ENCODE measurements at regions not wholly inside any gene's neighbourhood (a gene's known extent, or its start where the extent isn't known, plus 50 kb on each side); places are given as distances from the start of the nearest gene placed in this dataset.
A peak's percentile ranks its signal among the peaks of the same experiment; 100 is the strongest.

- no peak overlapping the region for H3K4me3 ChIP-seq (ENCODE audit: low read length)
- TF ChIP-seq ZNF274 (IDR thresholded peaks at IDR 0.05; ENCODE audit: low read depth, low read length), result no peak
Measured at GRCh38 chr13:63691474-63691873, 2275.8 kb upstream of the PCDH20 start.

GRCh38 chr13:63690672-63691071, 2275.0 kb upstream of the PCDH20 start:
- no peak overlapping the region for H3K4me3 ChIP-seq (ENCODE audit: low read length)
- TF ChIP-seq ZNF274 (IDR thresholded peaks at IDR 0.05; ENCODE audit: low read depth, low read length), result no peak

- H3K4me3 ChIP-seq (ENCODE audit: low read length), result no peak overlapping the region
- no peak for TF ChIP-seq ZNF274 (IDR thresholded peaks at IDR 0.05; ENCODE audit: low read depth, low read length)
Measured at GRCh38 chr13:63684822-63685221, 2269.2 kb upstream of the PCDH20 start.

DNA sequence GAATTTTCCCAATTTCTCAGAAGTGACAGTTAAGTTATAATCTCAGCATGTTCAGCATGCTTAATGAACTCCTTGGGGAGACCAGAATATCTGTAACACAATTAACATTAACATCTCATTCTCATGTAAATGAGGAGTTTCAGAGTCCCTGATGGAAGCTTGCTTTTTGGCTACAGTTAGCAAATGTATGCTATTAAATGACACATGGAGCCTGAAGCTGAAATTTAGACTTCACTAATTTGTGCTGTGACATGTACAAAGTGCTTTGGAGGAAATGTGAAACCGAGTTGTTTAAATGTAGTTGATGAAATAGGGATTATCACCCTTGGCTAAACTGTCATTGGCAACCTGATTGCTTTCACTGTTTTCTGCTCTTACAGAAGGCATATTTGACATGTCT, 2265.1 kb upstream of the PCDH20 start:
- no peak overlapping the region for H3K4me3 ChIP-seq (ENCODE audit: low read length)
- TF ChIP-seq ZNF274 (IDR thresholded peaks at IDR 0.05; ENCODE audit: low read depth, low read length), result no peak

- no peak for TF ChIP-seq ZNF274 (IDR thresholded peaks at IDR 0.05; ENCODE audit: low read depth, low read length)
Measured at GRCh38 chr13:63671296-63671695, 2255.6 kb upstream of the PCDH20 start.

GRCh38 chr13:63651394-63651793, 2235.7 kb upstream of the PCDH20 start:
- no peak for TF ChIP-seq ZNF274 (IDR thresholded peaks at IDR 0.05; ENCODE audit: low read depth, low read length)
- no peak overlapping the region for H3K4me3 ChIP-seq (ENCODE audit: low read length)

More at GRCh38 chr13:63671296-63671695, 2255.6 kb upstream of the PCDH20 start:
- H3K4me3 ChIP-seq (ENCODE audit: low read length), result no peak overlapping the region

DNA sequence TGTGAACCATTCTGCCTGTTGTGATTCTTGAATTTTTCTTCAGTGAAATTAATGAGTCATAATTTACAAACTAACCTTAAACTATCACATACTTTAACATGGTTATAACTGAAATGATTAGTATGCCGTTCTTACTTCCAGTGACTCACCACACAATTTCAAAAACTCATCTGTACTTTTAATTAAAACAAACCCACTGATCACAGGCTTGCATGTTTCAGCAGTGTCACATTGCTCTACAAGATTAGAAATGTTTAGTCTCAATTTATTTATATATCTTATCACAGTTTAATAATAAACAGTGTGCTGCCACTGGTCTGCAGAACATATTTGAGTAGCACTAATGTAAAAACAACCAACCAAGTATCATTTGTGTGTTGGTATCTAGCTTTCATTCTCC, 2227.9 kb upstream of the PCDH20 start:
- no peak overlapping the region for H3K4me3 ChIP-seq (ENCODE audit: low read length)
- no peak for TF ChIP-seq ZNF274 (IDR thresholded peaks at IDR 0.05; ENCODE audit: low read depth, low read length)

DNA sequence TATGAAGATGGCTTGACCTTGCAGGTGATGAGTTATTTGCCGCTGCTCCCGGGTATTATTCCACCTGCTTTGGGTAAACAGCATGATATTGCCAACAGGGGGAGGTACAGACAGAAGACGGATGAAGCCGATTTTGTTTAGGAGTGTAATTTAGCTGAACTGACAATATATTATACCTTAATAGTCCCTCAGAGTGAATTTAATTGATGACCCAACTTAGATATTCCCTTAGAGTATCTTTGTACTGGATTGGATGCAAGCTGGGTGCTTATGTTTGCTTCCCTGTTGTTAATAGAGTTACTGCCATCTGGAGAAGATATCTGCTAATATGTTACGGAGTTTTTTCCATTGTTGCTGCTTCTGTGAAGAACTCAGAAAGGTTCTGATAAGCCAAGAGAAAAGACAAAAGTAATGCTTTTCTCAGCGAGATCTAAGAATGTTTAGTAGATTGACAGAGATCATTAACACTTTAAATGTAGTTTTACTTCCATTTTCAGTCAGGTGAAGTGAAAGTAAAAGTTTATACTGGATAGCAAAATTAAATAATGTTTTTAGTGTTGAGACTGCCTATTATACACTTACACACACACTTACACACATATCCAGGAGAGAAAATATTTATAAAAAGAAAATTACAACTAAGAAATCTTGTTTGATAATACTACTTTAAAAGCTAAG, 2220.8 kb upstream of the PCDH20 start:
- peak overlapping the region; percentile 59 for H3K4me3 ChIP-seq (ENCODE audit: low read length)
- TF ChIP-seq ZNF274 (IDR thresholded peaks at IDR 0.05; ENCODE audit: low read depth, low read length), result no peak

- no peak for TF ChIP-seq ZNF274 (IDR thresholded peaks at IDR 0.05; ENCODE audit: low read depth, low read length)
- H3K4me3 ChIP-seq (ENCODE audit: low read length), result no peak overlapping the region
Measured at GRCh38 chr13:63632321-63632720, 2216.7 kb upstream of the PCDH20 start.

GRCh38 chr13:63631006-63631405, 2215.4 kb upstream of the PCDH20 start:
- H3K4me3 ChIP-seq (ENCODE audit: low read length), result no peak overlapping the region

DNA sequence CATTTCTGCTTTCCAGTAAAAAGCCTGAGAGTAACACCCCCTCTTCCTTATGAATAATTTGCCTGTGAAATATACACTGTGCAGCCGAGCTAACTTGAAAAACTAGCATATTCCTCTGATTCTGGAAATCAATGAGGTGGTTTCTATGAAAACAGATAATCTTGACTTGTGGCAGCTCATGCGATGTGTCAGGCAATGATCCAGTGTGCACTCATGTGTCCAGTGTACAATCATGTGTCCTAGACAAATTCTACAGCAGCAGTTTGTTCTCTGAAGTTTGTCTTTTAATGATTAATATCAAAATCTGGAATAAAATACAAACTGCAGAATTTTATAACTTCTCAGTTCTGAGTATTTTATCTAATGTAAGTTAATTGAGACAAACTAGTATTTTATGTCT, 2213.9 kb upstream of the PCDH20 start:
- no peak for TF ChIP-seq ZNF274 (IDR thresholded peaks at IDR 0.05; ENCODE audit: low read depth, low read length)
- H3K4me3 ChIP-seq (ENCODE audit: low read length), result no peak overlapping the region

More at GRCh38 chr13:63631006-63631405, 2215.4 kb upstream of the PCDH20 start:
- TF ChIP-seq ZNF274 (IDR thresholded peaks at IDR 0.05; ENCODE audit: low read depth, low read length), result no peak

GRCh38 chr13:63628310-63628709, 2212.7 kb upstream of the PCDH20 start:
- TF ChIP-seq ZNF274 (IDR thresholded peaks at IDR 0.05; ENCODE audit: low read depth, low read length), result no peak
- no peak overlapping the region for H3K4me3 ChIP-seq (ENCODE audit: low read length)

DNA sequence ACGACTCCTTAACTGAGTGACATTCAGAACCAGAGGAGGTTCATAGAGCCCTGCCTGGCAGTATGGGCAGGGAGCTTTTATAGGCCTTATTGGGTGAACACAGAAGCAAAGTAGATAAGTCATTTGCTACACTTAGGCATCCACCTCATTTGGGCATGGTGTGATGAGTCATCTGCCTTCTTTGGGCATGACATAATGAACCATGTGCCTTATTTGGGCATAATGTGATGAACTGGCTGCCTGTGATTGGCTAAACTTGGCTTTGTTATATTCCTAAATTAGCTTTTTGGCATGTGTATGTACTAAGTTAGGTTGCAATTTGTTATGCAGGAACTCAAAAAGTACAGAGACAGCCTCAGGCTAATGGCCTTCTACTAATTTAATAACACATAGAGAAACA, 2210.2 kb upstream of the PCDH20 start:
- TF ChIP-seq ZNF274 (IDR thresholded peaks at IDR 0.05; ENCODE audit: low read depth, low read length), result no peak
- no peak overlapping the region for H3K4me3 ChIP-seq (ENCODE audit: low read length)

GRCh38 chr13:63614874-63615612, 2199.4 kb upstream of the PCDH20 start:
- TF ChIP-seq ZNF274 (IDR thresholded peaks at IDR 0.05; ENCODE audit: low read depth, low read length), result no peak
- no peak overlapping the region for H3K4me3 ChIP-seq (ENCODE audit: low read length)

DNA sequence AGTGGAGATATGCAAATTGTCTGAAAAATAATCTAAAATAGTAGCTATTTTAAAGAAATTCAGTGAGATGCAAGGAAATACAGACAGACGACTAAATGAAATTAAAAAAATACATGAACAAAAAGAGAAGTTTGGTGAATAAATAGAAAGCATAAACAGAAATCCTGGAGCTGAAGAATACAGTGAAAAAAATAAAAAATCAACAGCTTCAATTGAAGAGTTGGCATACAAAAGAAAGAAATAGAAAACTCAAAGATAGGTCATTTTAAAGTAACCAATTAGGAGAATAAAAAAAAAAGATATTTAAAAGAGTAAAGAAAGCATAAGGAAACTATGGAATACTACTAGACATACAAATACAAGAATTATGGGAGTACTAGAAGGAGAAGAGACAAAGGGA, 2191.5 kb upstream of the PCDH20 start:
- TF ChIP-seq ZNF274 (IDR thresholded peaks at IDR 0.05; ENCODE audit: low read depth, low read length), result no peak
- H3K4me3 ChIP-seq (ENCODE audit: low read length), result no peak overlapping the region
